ENCODE measurements at regions not wholly inside any gene's neighbourhood (a gene's known extent, or its start where the extent isn't known, plus 50 kb on each side); places are given as distances from the start of the nearest gene placed in this dataset.
"Not testable (repeated sequence)": the region's sequence is repeated elsewhere in the genome, so short reads cannot be mapped to it uniquely, and the experiment has no call there.

DNA sequence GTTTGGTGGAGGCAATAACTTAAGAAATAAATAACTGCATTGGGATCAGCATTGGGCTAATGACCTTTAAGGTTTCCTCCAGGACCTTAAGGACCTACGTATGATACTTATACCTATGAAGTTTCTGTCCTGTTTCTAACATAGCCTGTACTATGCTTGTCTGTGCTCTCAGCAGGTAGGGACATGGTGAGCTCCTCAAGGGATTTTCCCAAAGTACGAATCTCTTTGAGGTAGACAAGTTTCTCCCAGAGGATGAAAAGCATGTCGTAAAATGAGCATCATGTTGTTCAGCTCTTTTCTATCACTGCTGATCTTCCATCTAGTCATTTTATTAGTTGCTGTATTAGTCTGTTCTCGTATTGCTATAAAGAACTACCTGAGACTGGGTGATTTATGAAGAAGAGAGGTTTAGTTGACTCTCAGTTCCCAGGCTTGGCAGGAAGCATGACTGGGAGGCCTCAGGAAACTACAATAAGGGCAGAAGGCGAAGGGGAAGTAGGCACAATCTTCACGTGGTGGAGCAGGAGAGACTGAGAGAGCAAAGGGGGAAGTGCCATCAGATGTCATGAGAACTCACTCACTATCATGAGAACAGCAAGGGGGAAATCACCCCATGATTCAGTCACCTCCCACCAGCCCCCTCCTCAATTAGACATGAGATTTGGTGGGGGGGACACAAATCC is 77.8 kb upstream of the TGM3 start:
- Histone ChIP-seq H3K4me1 (ENCODE audit: insufficient read depth, low read length) (no peaks in the 10 kb centered on the region), H3K4me3 (ENCODE audit: low read length) (no peak overlapping the region), H3K27me3 (ENCODE audit: insufficient read depth, low read length, poor library complexity, severe bottlenecking) (no peaks in the 10 kb centered on the region), H3K36me3 (ENCODE audit: insufficient read depth, low read length) (no peaks in the 10 kb centered on the region), H3K9me3 (ENCODE audit: low read length) (no peaks in the 10 kb centered on the region), H3K27ac (ENCODE audit: low read depth, low read length) (no peak overlapping the region)
- CTCF ChIA-PET = interaction anchor here (1.0 kb wide), 1 partner anchor 10 kb away, joined by 3 read pairs; no protein-coding TSS in a partner anchor
- H3K9me3 Mint-ChIP-seq = peaks cover 0 to 9% (median 6%) of the 10 kb centered on the region in 5 donors
- POLR2A ChIA-PET = no interaction called here
- H3K27me3 Mint-ChIP-seq = peaks cover 10 to 26% of the 10 kb centered on the region in 2 donors
- peaks cover 0 to 4% (median 0%) of the 10 kb centered on the region in 3 donors for H3K4me1 Mint-ChIP-seq
- H3K36me3 Mint-ChIP-seq = peaks cover 0 to 6% (median 1%) of the 10 kb centered on the region in 3 donors
- no peak overlapping the region for H3K4me3 Mint-ChIP-seq
- peak overlapping the region in 1 of 8 donors; percentile 20 for H3K27ac Mint-ChIP-seq
- DNase-seq = no peak

DNA sequence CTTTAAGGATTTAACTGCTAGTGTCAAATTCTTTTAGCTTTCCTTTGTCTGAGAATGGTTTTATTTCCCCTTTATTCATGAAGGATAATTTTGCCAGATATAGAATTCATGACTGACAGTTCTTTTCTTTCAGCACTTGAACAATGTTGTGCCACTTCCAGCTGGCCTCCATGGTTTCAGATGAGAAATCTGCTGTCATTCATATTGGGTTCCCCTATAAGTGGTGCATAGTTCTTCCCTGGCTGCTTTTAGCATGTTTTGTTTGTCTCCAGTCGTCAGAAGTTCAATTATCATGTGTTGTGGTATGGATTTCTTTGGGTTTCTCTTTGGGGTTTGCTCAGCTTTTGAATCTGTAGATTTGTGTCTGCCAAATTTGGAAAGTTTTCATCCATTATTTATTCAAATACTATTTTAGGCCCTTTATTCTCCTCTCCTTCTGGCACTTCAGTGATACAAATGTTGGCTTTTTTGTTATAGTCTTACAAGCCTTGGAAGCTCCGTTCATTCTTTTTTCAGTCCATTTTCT is 76.3 kb upstream of the TGM3 start:
- Histone ChIP-seq H3K4me1 (ENCODE audit: insufficient read depth, low read length) (no peaks in the 10 kb centered on the region), H3K9me3 (ENCODE audit: low read length) (no peaks in the 10 kb centered on the region), H3K4me3 (ENCODE audit: low read length) (no peak overlapping the region), H3K27ac (ENCODE audit: low read depth, low read length) (no peak overlapping the region), H3K36me3 (ENCODE audit: insufficient read depth, low read length) (no peaks in the 10 kb centered on the region), H3K27me3 (ENCODE audit: insufficient read depth, low read length, poor library complexity, severe bottlenecking) (no peaks in the 10 kb centered on the region)
- no peak overlapping the region for H3K4me3 Mint-ChIP-seq
- H3K4me1 Mint-ChIP-seq = peaks cover 0 to 4% (median 0%) of the 10 kb centered on the region in 3 donors
- H3K36me3 Mint-ChIP-seq = peaks cover 0 to 6% (median 1%) of the 10 kb centered on the region in 3 donors
- H3K27ac Mint-ChIP-seq = no peak overlapping the region
- H3K9me3 Mint-ChIP-seq = peaks cover 0 to 9% (median 6%) of the 10 kb centered on the region in 5 donors
- DNase-seq = no peak
- peaks cover 10 to 25% of the 10 kb centered on the region in 2 donors for H3K27me3 Mint-ChIP-seq
- ChIA-PET POLR2A (no interaction called here), CTCF (interaction anchor here (1.0 kb wide), 1 partner anchor 8 kb away, joined by 3 read pairs; no protein-coding TSS in a partner anchor)

DNA sequence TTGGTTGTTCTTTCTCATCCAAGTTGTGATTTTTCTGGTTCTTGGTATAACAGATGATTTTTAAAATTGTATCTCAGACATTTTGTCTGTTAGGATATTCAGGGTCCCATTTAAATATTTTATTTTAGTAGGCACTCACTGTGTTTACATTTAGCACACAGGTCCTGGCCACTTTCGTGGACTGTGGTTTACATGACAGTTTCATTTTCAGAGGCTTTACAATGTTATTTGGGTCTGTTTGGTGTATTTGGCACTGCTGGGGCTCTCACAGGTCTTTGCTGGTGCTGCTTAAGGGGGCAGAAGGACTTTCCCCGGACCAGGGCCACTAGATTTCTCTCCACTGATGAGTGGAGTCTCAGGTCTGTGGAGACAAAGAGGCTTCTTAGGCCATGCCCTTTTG is 75.5 kb upstream of the TGM3 start:
- H3K27me3 ChIP-seq (ENCODE audit: insufficient read depth, low read length, poor library complexity, severe bottlenecking) = no peaks in the 10 kb centered on the region
- Mint-ChIP-seq H3K36me3 (peaks cover 0 to 6% (median 1%) of the 10 kb centered on the region in 3 donors), H3K9me3 (peaks cover 0 to 9% (median 6%) of the 10 kb centered on the region in 5 donors), H3K4me3 (no peak overlapping the region), H3K4me1 (peaks cover 0 to 4% (median 0%) of the 10 kb centered on the region in 3 donors), H3K27me3 (peaks cover 9 to 28% of the 10 kb centered on the region in 2 donors), H3K27ac (no peak overlapping the region)
- CTCF ChIA-PET = no interaction called here
- no peak for DNase-seq
- H3K36me3 ChIP-seq (ENCODE audit: insufficient read depth, low read length) = no peaks in the 10 kb centered on the region
- no peak overlapping the region for H3K4me3 ChIP-seq (ENCODE audit: low read length)
- POLR2A ChIA-PET = no interaction called here
- H3K27ac ChIP-seq (ENCODE audit: low read depth, low read length) = no peak overlapping the region
- H3K4me1 ChIP-seq (ENCODE audit: insufficient read depth, low read length) = no peaks in the 10 kb centered on the region
- H3K9me3 ChIP-seq (ENCODE audit: low read length) = no peaks in the 10 kb centered on the region

DNA sequence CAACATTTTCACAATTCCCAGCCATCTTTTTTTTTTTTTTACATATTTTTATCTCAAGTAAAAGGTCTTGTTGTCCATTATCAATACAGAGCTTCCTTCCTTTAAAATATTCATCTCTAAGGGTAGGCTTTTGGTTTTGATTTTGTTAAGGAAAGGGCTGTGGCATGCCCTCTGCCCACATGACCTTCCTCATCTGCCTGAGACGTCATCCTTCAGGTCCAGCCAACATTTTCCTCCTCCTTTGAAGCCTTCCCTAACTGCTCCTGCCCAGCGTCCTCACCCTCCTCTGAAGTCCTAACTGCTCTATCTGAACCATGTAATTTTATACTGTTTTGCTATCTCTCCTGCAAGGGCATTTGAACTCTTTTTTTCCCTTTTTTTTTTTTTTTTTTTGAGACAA is 73.9 kb upstream of the TGM3 start:
- peaks cover 0 to 4% (median 0%) of the 10 kb centered on the region in 3 donors for H3K4me1 Mint-ChIP-seq
- no peak for DNase-seq
- peaks cover 0 to 6% (median 1%) of the 10 kb centered on the region in 3 donors for H3K36me3 Mint-ChIP-seq
- Histone ChIP-seq H3K9me3 (ENCODE audit: low read length) (no peaks in the 10 kb centered on the region), H3K4me3 (ENCODE audit: low read length) (no peak overlapping the region), H3K36me3 (ENCODE audit: insufficient read depth, low read length) (no peaks in the 10 kb centered on the region), H3K27ac (ENCODE audit: low read depth, low read length) (no peak overlapping the region), H3K4me1 (ENCODE audit: insufficient read depth, low read length) (no peaks in the 10 kb centered on the region), H3K27me3 (ENCODE audit: insufficient read depth, low read length, poor library complexity, severe bottlenecking) (no peaks in the 10 kb centered on the region)
- peaks cover 0 to 9% (median 6%) of the 10 kb centered on the region in 5 donors for H3K9me3 Mint-ChIP-seq
- H3K27ac Mint-ChIP-seq = no peak overlapping the region
- ChIA-PET CTCF (no interaction called here), POLR2A (no interaction called here)
- H3K4me3 Mint-ChIP-seq = no peak overlapping the region
- peaks cover 4 to 32% of the 10 kb centered on the region in 2 donors for H3K27me3 Mint-ChIP-seq

DNA sequence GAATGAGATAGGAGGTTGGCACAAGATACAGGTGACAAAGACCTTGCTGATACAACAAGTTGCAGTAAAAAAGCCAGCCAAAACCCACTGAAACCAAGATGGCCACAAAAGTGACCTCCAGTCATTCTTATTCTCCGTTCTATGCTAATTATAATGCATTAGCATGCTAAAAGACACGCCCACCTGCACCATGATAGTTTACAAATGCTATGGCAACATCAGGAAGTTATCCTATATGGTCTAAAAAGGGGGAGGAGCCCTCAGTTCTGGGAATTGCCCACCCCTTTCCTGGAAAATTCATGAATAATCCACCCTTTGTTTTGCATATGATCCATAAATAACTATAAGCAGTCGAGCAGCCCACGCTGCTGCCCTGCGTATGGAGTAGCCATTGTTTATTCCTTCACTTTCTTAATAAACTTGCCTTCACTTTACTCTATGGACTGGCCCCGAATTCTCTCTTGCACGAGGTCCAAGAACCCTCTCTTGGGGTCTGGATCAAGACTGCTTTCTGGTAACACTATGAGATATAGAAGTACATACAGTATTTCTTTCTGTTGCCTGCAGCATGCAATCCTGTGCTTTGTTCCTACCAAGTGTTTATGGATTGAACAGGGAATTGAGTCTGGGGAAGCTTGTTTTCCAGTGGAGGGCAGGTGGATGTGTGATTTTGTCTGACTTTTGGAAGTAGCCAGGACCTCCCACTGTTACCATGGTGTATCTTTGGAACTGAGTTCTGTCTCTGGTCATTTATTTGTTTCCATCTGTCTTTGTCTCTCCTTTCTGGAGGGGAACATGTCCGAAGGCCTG is 72.0 kb upstream of the TGM3 start:
- Histone ChIP-seq H3K36me3 (ENCODE audit: insufficient read depth, low read length) (no peaks in the 10 kb centered on the region), H3K4me1 (ENCODE audit: insufficient read depth, low read length) (no peaks in the 10 kb centered on the region), H3K27me3 (ENCODE audit: insufficient read depth, low read length, poor library complexity, severe bottlenecking) (no peaks in the 10 kb centered on the region), H3K27ac (ENCODE audit: low read depth, low read length) (no peak overlapping the region), H3K4me3 (ENCODE audit: low read length) (no peak overlapping the region), H3K9me3 (ENCODE audit: low read length) (no peaks in the 10 kb centered on the region)
- Mint-ChIP-seq H3K9me3 (peaks cover 0 to 9% (median 6%) of the 10 kb centered on the region in 5 donors), H3K4me1 (no peaks in the 10 kb centered on the region), H3K27ac (no peak overlapping the region), H3K27me3 (peaks cover 4 to 33% of the 10 kb centered on the region in 2 donors), H3K4me3 (no peak overlapping the region), H3K36me3 (peaks cover 0 to 4% (median 1%) of the 10 kb centered on the region in 3 donors)
- no peak for DNase-seq
- POLR2A ChIA-PET = no interaction called here
- CTCF ChIA-PET = no interaction called here

DNA sequence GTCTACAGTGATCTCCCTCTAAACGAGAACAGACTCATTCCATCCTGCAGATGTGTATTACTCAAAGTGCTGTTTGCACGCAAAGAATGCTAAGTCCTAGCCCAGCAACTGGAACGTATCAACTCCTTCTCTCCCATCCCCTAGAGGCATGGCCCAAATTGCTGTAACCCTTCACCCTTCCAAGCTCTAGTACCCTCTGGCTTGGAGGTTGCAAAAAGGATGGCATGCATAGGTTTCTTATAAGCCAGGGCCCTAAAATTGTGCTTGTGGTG is 71.5 kb upstream of the TGM3 start:
- Mint-ChIP-seq H3K27me3 (peaks cover 4 to 37% of the 10 kb centered on the region in 2 donors), H3K4me3 (no peak overlapping the region), H3K4me1 (no peaks in the 10 kb centered on the region), H3K36me3 (peaks cover 0 to 4% (median 1%) of the 10 kb centered on the region in 3 donors), H3K27ac (no peak overlapping the region), H3K9me3 (peaks cover 0 to 9% (median 6%) of the 10 kb centered on the region in 5 donors)
- H3K4me1 ChIP-seq (ENCODE audit: insufficient read depth, low read length) = no peaks in the 10 kb centered on the region
- ChIA-PET POLR2A (no interaction called here), CTCF (no interaction called here)
- H3K4me3 ChIP-seq (ENCODE audit: low read length) = no peak overlapping the region
- no peaks in the 10 kb centered on the region for H3K27me3 ChIP-seq (ENCODE audit: insufficient read depth, low read length, poor library complexity, severe bottlenecking)
- H3K27ac ChIP-seq (ENCODE audit: low read depth, low read length) = no peak overlapping the region
- no peaks in the 10 kb centered on the region for H3K36me3 ChIP-seq (ENCODE audit: insufficient read depth, low read length)
- H3K9me3 ChIP-seq (ENCODE audit: low read length) = no peaks in the 10 kb centered on the region
- no peak for DNase-seq

DNA sequence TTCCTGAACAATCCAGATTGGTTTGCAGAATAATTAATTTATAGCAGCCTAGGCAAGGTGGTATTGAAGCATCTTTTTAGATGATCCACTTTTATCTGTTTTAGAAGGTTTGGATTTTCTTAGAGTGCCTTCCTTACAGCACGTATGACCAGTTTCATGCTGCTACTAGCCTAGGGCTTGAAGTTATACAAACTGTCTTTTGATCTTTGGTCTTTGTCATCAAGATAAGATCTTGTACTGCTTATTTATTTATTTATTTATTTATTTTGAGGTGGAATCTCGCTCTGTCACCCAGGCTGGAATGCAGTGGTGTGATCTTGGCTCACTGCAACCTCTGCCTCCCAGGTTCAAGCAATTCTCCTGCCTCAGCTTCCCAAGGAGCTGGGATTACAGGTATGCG is 68.5 kb upstream of the TGM3 start:
- H3K4me1 ChIP-seq (ENCODE audit: insufficient read depth, low read length); H3K9me3 Mint-ChIP-seq; POLR2A ChIA-PET; H3K36me3 Mint-ChIP-seq; H3K4me3 ChIP-seq (ENCODE audit: low read length); H3K4me3 Mint-ChIP-seq; H3K4me1 Mint-ChIP-seq; DNase-seq; H3K9me3 ChIP-seq (ENCODE audit: low read length); H3K27ac ChIP-seq (ENCODE audit: low read depth, low read length); H3K36me3 ChIP-seq (ENCODE audit: insufficient read depth, low read length); CTCF ChIA-PET; H3K27ac Mint-ChIP-seq; H3K27me3 ChIP-seq (ENCODE audit: insufficient read depth, low read length, poor library complexity, severe bottlenecking): not testable (repeated sequence)
- H3K27me3 Mint-ChIP-seq = peaks cover 0 to 37% of the 10 kb centered on the region in 2 donors

DNA sequence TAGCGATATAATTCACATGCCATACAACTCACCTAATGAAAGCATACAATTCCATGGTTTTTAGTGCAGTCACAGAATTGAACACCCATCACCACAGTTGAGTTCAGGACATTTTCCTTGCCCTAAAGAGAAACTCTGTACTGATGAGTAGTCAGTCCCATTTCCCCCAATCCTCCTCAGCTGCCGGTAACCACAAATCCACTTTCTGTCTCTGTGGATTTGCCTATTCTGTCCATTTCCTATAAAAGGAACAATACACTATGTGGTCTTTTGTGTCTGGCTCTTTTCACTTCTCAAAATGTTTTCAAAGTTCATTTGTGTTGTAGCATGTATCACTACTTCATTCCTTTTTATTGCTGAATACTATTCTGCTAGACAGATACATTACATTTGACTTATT is 67.9 kb upstream of the TGM3 start:
- ChIA-PET POLR2A (no interaction called here), CTCF (no interaction called here)
- Mint-ChIP-seq H3K36me3 (no peaks in the 10 kb centered on the region), H3K4me1 (no peaks in the 10 kb centered on the region), H3K27me3 (peaks cover 0 to 37% of the 10 kb centered on the region in 2 donors), H3K9me3 (no peaks in the 10 kb centered on the region), H3K27ac (no peak overlapping the region), H3K4me3 (no peak overlapping the region)
- Histone ChIP-seq H3K27ac (ENCODE audit: low read depth, low read length) (no peak overlapping the region), H3K9me3 (ENCODE audit: low read length) (no peaks in the 10 kb centered on the region), H3K36me3 (ENCODE audit: insufficient read depth, low read length) (no peaks in the 10 kb centered on the region), H3K4me3 (ENCODE audit: low read length) (no peak overlapping the region), H3K27me3 (ENCODE audit: insufficient read depth, low read length, poor library complexity, severe bottlenecking) (no peaks in the 10 kb centered on the region), H3K4me1 (ENCODE audit: insufficient read depth, low read length) (no peaks in the 10 kb centered on the region)
- DNase-seq = no peak

All from CD8-positive, alpha-beta memory T cell (primary cell).